SK-N-SH (cell line): ENCODE measurements at regions not wholly inside any gene's neighbourhood (a gene's known extent, or its start where the extent isn't known, plus 50 kb on each side); places are given as distances from the start of the nearest gene placed in this dataset.

Experiments
- CTCF ChIA-PET: fragments of 300-600, 350-600 bp; formaldehyde crosslinking; extraction: SDS; loops from one replicate; lab custom pipeline; 2021; lab: Yijun Ruan, JAX
- POLR2A ChIA-PET: fragments of 350-600 bp; sonication (Branson Sonifier 250); formaldehyde crosslinking; extraction: SDS; loops from one replicate; lab custom pipeline; 2020; ENCODE audit warnings: antibody characterized with exemption, inconsistent platforms; lab: Yijun Ruan, JAX
- DNase-seq: peaks from one replicate; pipeline ENCODE4 v3.0.0; 2012
- H2AFZ ChIP-seq: fragments of 200-600 bp; sonication (generic); 2 replicates; pipeline ENCODE4 v1.8.1; 2016; ENCODE audit warnings: antibody characterized with exemption, mild to moderate bottlenecking, low read depth
- H3F3A ChIP-seq: fragments of 200-600 bp; sonication (generic); replicated peaks from 2 replicates; pipeline ENCODE3; 2016; ENCODE audit warnings: antibody characterized with exemption, mild to moderate bottlenecking; ENCODE audit not compliant: insufficient read depth
- H3K27ac ChIP-seq, 2 experiments: fragments of 200-500 bp in 1 of 2; fragments of 200-600 bp in 1 of 2; sonication (Bioruptor generic) in 1 of 2; sonication (generic), shearing (Covaris generic) in 1 of 2; 2 replicates each; pipeline versions ENCODE4 v1.5.1 to v1.6.1; 2014 to 2016; ENCODE audit warnings: low read depth in 2 of 2, inconsistent platforms in 1 of 2, low read length in 1 of 2, mild to moderate bottlenecking in 1 of 2, mixed read lengths in 1 of 2
- H3K27me3 ChIP-seq: fragments of 200-600 bp; sonication (generic), shearing (Covaris generic); 2 replicates; pipeline ENCODE4 v1.6.1; 2016; ENCODE audit warnings: mixed run types; ENCODE audit not compliant: insufficient read depth
- H3K36me3 ChIP-seq, 2 experiments: fragments of 200-500 bp in 1 of 2; fragments of 200-600 bp in 1 of 2; sonication (Bioruptor generic) in 1 of 2; sonication (generic) in 1 of 2; replicated peaks in 1 of 2; 2 replicates each; pipeline versions ENCODE3 to v1.5.1; 2014 to 2016; ENCODE audit warnings: low read length in 1 of 2, mild to moderate bottlenecking in 1 of 2; ENCODE audit not compliant: insufficient read depth in 2 of 2, control insufficient read depth in 1 of 2
- H3K4me1 ChIP-seq, 2 experiments: fragments of 200-500 bp in 1 of 2; fragments of 200-600 bp in 1 of 2; sonication (Bioruptor generic) in 1 of 2; sonication (generic), shearing (Covaris generic) in 1 of 2; 2 replicates each; pipeline versions ENCODE4 v1.5.1 to v1.6.1; 2014 to 2016; ENCODE audit warnings: low read depth in 1 of 2, low read length in 1 of 2, mixed run types in 1 of 2; ENCODE audit not compliant: insufficient read depth in 2 of 2, control insufficient read depth in 1 of 2
- H3K4me2 ChIP-seq: fragments of 200-600 bp; sonication (generic), shearing (Covaris generic); 2 replicates; pipeline ENCODE4 v1.6.1; 2017; ENCODE audit warnings: mixed run types
- H3K4me3 ChIP-seq, 2 experiments: fragments of 200-500 bp in 1 of 2; fragments of 200-600 bp in 1 of 2; sonication (Bioruptor generic) in 1 of 2; sonication (generic), shearing (Covaris generic) in 1 of 2; 2 replicates each; pipeline versions ENCODE4 v1.5.1 to v1.8.1; 2014 to 2016; ENCODE audit warnings: low read depth in 2 of 2, inconsistent platforms in 1 of 2, low read length in 1 of 2, mild to moderate bottlenecking in 1 of 2, mixed read lengths in 1 of 2, moderate library complexity in 1 of 2
- H3K79me2 ChIP-seq: fragments of 200-600 bp; sonication (generic); 2 replicates; pipeline ENCODE4 v1.8.1; 2017; ENCODE audit warnings: mild to moderate bottlenecking; ENCODE audit not compliant: insufficient read depth
- H3K9ac ChIP-seq: fragments of 200-600 bp; sonication (generic); 2 replicates; pipeline ENCODE4 v1.6.1; 2017; ENCODE audit warnings: mixed run types
- H3K9me2 ChIP-seq: fragments of 200-600 bp; sonication (generic); 2 replicates; pipeline ENCODE4 v1.6.1; 2017; ENCODE audit warnings: mixed run types
- H3K9me3 ChIP-seq: fragments of 200-600 bp; sonication (generic); 2 replicates; pipeline ENCODE4 v1.6.1; 2017; ENCODE audit warnings: mixed run types, mild to moderate bottlenecking, moderate library complexity
- H4K20me1 ChIP-seq: fragments of 200-600 bp; sonication (generic); 2 replicates; pipeline ENCODE4 v1.6.1; 2017; ENCODE audit warnings: mild to moderate bottlenecking, mixed run types; ENCODE audit not compliant: insufficient read depth
- NFIC ChIP-seq: IDR thresholded peaks from 2 replicates; pipeline ENCODE4 v1.4.0; 2012; ENCODE audit warnings: borderline replicate concordance
- NRF1 ChIP-seq: IDR thresholded peaks from 2 replicates; pipeline ENCODE4 v1.6.1; 2012; ENCODE audit warnings: low read depth, mild to moderate bottlenecking, low read length
- POLR2AphosphoS5 ChIP-seq: IDR thresholded peaks from 2 replicates; pipeline ENCODE4 v1.6.1; 2012; ENCODE audit warnings: low read depth, low read length
- RAD21 ChIP-seq: IDR thresholded peaks from 2 replicates; pipeline ENCODE4 v1.6.1; 2012; ENCODE audit warnings: mild to moderate bottlenecking, low read length
- RFX5 ChIP-seq: IDR thresholded peaks from 2 replicates; pipeline ENCODE4 v1.6.1; 2012; ENCODE audit warnings: mild to moderate bottlenecking, improper control_type of control experiment, low read length
- TEAD4 ChIP-seq: IDR thresholded peaks from 2 replicates; pipeline ENCODE4 v1.4.0; 2012; ENCODE audit warnings: mild to moderate bottlenecking, borderline replicate concordance; ENCODE audit not compliant: insufficient read depth
- WGBS: methylation state at CpG from one replicate; pipeline ENCODE4 v1.1.6; 2017; ENCODE audit warnings: low lambda C conversion rate; 5-methylcytosine and 5-hydroxymethylcytosine counted together
- TF ChIP-seq, protein P1 (sequence below): IDR thresholded peaks from 2 replicates; pipeline ENCODE4 v1.6.1; 2012; ENCODE audit warnings: mild to moderate bottlenecking, low read depth, low read length, moderate library complexity
- TF ChIP-seq, protein P2 (sequence below): fragments of 200-600 bp; sonication (generic); IDR thresholded peaks from 2 replicates; pipeline ENCODE4 v1.6.1; 2017; ENCODE audit warnings: antibody characterized with exemption, mild to moderate bottlenecking, moderate library complexity
- TF ChIP-seq, protein P3 (sequence below): IDR thresholded peaks from 2 replicates; pipeline ENCODE4 v1.4.0; 2012; ENCODE audit warnings: low read depth, borderline replicate concordance

DNA sequence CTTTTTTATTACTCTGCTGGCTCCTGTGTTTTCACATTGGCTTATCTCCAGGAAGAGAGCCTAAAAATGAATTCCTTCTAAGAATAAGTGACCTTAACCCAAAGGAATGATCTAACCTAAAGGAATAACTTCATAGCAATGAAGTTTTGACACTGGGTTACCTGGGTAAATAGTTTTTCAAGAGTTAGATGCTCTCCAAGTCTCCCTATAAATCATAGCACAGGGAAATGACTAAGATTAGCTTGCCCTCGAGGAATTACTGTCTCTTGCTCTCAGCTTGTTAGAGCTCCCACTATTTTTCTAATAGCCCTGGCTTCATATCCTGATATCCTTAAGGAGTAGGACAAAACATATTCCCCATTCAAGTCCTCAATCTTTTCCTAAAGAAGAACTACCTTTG lies 66.3 kb downstream of the SPRY2 start (continued):
- TF ChIP-seq, protein P1, sequence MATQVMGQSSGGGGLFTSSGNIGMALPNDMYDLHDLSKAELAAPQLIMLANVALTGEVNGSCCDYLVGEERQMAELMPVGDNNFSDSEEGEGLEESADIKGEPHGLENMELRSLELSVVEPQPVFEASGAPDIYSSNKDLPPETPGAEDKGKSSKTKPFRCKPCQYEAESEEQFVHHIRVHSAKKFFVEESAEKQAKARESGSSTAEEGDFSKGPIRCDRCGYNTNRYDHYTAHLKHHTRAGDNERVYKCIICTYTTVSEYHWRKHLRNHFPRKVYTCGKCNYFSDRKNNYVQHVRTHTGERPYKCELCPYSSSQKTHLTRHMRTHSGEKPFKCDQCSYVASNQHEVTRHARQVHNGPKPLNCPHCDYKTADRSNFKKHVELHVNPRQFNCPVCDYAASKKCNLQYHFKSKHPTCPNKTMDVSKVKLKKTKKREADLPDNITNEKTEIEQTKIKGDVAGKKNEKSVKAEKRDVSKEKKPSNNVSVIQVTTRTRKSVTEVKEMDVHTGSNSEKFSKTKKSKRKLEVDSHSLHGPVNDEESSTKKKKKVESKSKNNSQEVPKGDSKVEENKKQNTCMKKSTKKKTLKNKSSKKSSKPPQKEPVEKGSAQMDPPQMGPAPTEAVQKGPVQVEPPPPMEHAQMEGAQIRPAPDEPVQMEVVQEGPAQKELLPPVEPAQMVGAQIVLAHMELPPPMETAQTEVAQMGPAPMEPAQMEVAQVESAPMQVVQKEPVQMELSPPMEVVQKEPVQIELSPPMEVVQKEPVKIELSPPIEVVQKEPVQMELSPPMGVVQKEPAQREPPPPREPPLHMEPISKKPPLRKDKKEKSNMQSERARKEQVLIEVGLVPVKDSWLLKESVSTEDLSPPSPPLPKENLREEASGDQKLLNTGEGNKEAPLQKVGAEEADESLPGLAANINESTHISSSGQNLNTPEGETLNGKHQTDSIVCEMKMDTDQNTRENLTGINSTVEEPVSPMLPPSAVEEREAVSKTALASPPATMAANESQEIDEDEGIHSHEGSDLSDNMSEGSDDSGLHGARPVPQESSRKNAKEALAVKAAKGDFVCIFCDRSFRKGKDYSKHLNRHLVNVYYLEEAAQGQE = no peak
- no peak for TF ChIP-seq TEAD4
- no peak for TF ChIP-seq NFIC
- no peak for TF ChIP-seq RAD21

DNA sequence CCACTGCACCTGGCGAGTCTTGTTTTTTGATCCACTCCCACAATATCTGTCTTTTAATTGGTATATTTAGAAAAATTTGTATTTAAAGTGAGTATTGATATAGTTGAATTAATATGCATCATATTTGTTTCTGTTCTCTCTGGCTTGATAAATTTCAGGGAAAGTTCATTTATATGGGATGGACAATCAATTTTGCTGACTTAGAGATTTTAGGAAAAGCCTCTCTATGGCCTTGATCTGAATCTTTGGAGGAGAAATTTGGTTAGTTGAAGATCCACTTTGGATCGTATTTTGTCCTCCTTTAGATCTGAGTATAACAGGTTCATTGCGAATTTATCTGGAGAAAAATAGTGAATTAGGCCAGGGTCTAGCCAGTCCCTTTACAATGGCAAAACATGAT lies 67.2 kb downstream of the SPRY2 start:
- no peak overlapping the region for H3K9ac ChIP-seq
- no peak overlapping the region for H2AFZ ChIP-seq
- H3K79me2 ChIP-seq = no peaks in the 10 kb centered on the region
- CTCF ChIA-PET = no interaction called here
- TF ChIP-seq, protein P2, sequence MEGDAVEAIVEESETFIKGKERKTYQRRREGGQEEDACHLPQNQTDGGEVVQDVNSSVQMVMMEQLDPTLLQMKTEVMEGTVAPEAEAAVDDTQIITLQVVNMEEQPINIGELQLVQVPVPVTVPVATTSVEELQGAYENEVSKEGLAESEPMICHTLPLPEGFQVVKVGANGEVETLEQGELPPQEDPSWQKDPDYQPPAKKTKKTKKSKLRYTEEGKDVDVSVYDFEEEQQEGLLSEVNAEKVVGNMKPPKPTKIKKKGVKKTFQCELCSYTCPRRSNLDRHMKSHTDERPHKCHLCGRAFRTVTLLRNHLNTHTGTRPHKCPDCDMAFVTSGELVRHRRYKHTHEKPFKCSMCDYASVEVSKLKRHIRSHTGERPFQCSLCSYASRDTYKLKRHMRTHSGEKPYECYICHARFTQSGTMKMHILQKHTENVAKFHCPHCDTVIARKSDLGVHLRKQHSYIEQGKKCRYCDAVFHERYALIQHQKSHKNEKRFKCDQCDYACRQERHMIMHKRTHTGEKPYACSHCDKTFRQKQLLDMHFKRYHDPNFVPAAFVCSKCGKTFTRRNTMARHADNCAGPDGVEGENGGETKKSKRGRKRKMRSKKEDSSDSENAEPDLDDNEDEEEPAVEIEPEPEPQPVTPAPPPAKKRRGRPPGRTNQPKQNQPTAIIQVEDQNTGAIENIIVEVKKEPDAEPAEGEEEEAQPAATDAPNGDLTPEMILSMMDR = no peak
- TF ChIP-seq POLR2AphosphoS5 = no peak
- TF ChIP-seq RFX5 = no peak
- TF ChIP-seq NRF1 = no peak
- TF ChIP-seq NFIC = no peak
- TF ChIP-seq, protein P3, sequence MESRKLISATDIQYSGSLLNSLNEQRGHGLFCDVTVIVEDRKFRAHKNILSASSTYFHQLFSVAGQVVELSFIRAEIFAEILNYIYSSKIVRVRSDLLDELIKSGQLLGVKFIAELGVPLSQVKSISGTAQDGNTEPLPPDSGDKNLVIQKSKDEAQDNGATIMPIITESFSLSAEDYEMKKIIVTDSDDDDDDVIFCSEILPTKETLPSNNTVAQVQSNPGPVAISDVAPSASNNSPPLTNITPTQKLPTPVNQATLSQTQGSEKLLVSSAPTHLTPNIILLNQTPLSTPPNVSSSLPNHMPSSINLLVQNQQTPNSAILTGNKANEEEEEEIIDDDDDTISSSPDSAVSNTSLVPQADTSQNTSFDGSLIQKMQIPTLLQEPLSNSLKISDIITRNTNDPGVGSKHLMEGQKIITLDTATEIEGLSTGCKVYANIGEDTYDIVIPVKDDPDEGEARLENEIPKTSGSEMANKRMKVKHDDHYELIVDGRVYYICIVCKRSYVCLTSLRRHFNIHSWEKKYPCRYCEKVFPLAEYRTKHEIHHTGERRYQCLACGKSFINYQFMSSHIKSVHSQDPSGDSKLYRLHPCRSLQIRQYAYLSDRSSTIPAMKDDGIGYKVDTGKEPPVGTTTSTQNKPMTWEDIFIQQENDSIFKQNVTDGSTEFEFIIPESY = no peak
- 95% methylated on average over 3 of the region's 3 CpGs for WGBS
- no peak for DNase-seq
- H3K27me3 ChIP-seq = no peaks in the 10 kb centered on the region
- no peaks in the 10 kb centered on the region for H3F3A ChIP-seq
- H3K4me1 ChIP-seq = peaks cover 0 to 12% of the 10 kb centered on the region in 2 experiments; a peak in 1 of 4 replicates
- no peaks in the 10 kb centered on the region for H3K9me2 ChIP-seq
- no peaks in the 10 kb centered on the region for H3K9me3 ChIP-seq
- no peak overlapping the region for H3K27ac ChIP-seq
- H3K36me3 ChIP-seq = peaks cover 0 to 6% of the 10 kb centered on the region in 2 experiments
- POLR2A ChIA-PET = no interaction called here
- no peaks in the 10 kb centered on the region for H4K20me1 ChIP-seq
- no peak overlapping the region for H3K4me2 ChIP-seq
- no peak overlapping the region for H3K4me3 ChIP-seq
